ENCODE measurements at regions not wholly inside any gene's neighbourhood (a gene's known extent, or its start where the extent isn't known, plus 50 kb on each side); places are given as distances from the start of the nearest gene placed in this dataset.

- H3K4me1 ChIP-seq: no peaks in the 10 kb centered on the region
- no peak overlapping the region for H3K27ac ChIP-seq
- no peak for TF ChIP-seq CTCF (IDR thresholded peaks at IDR 0.05)
- no peak overlapping the region for H3K4me3 ChIP-seq
- peaks cover 0 to 70% of the 10 kb centered on the region in 2 donors for H3K27me3 ChIP-seq
- intact Hi-C loops (cut with DNase I): no loop called here
- no peak for DNase-seq
- H3K36me3 ChIP-seq: no peaks in the 10 kb centered on the region
- ATAC-seq: no peak
- peaks cover 0 to 2% of the 10 kb centered on the region in 2 donors for H3K9me3 ChIP-seq
Measured at GRCh38 chr22:49274754-49275380, 552.8 kb downstream of the BRD1 start.

GRCh38 chr22:49272546-49273125, 555.0 kb downstream of the BRD1 start:
- Histone ChIP-seq H3K4me1 (no peaks in the 10 kb centered on the region), H3K9me3 (no peaks in the 10 kb centered on the region), H3K27ac (no peak overlapping the region), H3K4me3 (no peak overlapping the region), H3K27me3 (peaks cover 0 to 88% of the 10 kb centered on the region in 2 donors), H3K36me3 (no peaks in the 10 kb centered on the region)
- TF ChIP-seq CTCF (IDR thresholded peaks at IDR 0.05): no peak
- ATAC-seq: no peak
- peak in 1 of 4 donors; percentile 19 for DNase-seq
- intact Hi-C loops (cut with DNase I): no loop called here

- H3K27ac ChIP-seq: no peak overlapping the region
- H3K4me3 ChIP-seq: no peak overlapping the region
- TF ChIP-seq CTCF (IDR thresholded peaks at IDR 0.05): no peak
- peaks cover 0 to 90% of the 10 kb centered on the region in 2 donors for H3K27me3 ChIP-seq
- no peak for ATAC-seq
- no peaks in the 10 kb centered on the region for H3K36me3 ChIP-seq
- no peaks in the 10 kb centered on the region for H3K4me1 ChIP-seq
- no peaks in the 10 kb centered on the region for H3K9me3 ChIP-seq
- intact Hi-C loops (cut with DNase I): no loop called here
- DNase-seq: peak in 1 of 4 donors; percentile 8
Measured at GRCh38 chr22:49271831-49272230, 555.8 kb downstream of the BRD1 start.

- no peaks in the 10 kb centered on the region for H3K36me3 ChIP-seq
- ATAC-seq (no peak), DNase-seq (peak in 1 of 4 donors; percentile 10)
- no peaks in the 10 kb centered on the region for H3K9me3 ChIP-seq
- H3K4me1 ChIP-seq: no peaks in the 10 kb centered on the region
- TF ChIP-seq CTCF (IDR thresholded peaks at IDR 0.05): no peak
- no peak overlapping the region for H3K27ac ChIP-seq
- peaks cover 0 to 90% of the 10 kb centered on the region in 2 donors for H3K27me3 ChIP-seq
- intact Hi-C loops (cut with DNase I): no loop called here
- H3K4me3 ChIP-seq: no peak overlapping the region
Measured at GRCh38 chr22:49271369-49271727, 556.3 kb downstream of the BRD1 start.

GRCh38 chr22:49270595-49271368, 556.9 kb downstream of the BRD1 start:
- Histone ChIP-seq H3K4me1 (no peaks in the 10 kb centered on the region), H3K9me3 (no peaks in the 10 kb centered on the region), H3K27ac (no peak overlapping the region), H3K27me3 (peaks cover 0 to 87% of the 10 kb centered on the region in 2 donors), H3K4me3 (no peak overlapping the region), H3K36me3 (no peaks in the 10 kb centered on the region)
- intact Hi-C loops (cut with DNase I): no loop called here
- peak in 1 of 4 donors; percentile 10 for DNase-seq
- no peak for TF ChIP-seq CTCF (IDR thresholded peaks at IDR 0.05)
- ATAC-seq: no peak

Data from left lung (tissue), 4 donors.